ENCODE measurements at regions not wholly inside any gene's neighbourhood (a gene's known extent, or its start where the extent isn't known, plus 50 kb on each side); places are given as distances from the start of the nearest gene placed in this dataset.

- no peak for DNase-seq
Measured at GRCh38 chr18:28650860-28651259, 473.9 kb upstream of the CDH2 start.

- DNase-seq, result no peak
Measured at GRCh38 chr18:28647961-28648360, 471.0 kb upstream of the CDH2 start.

- no peak for DNase-seq
Measured at GRCh38 chr18:28637897-28638296, 461.0 kb upstream of the CDH2 start.

- no peak for DNase-seq
Measured at GRCh38 chr18:28635530-28635929, 458.6 kb upstream of the CDH2 start.

GRCh38 chr18:28626756-28627155 is 449.8 kb upstream of the CDH2 start:
- no peak for DNase-seq

GRCh38 chr18:28607991-28608390 is 431.1 kb upstream of the CDH2 start:
- no peak for DNase-seq

- DNase-seq, result no peak
Measured at GRCh38 chr18:28606686-28607085, 429.8 kb upstream of the CDH2 start.

GRCh38 chr18:28602391-28602790 is 425.5 kb upstream of the CDH2 start:
- DNase-seq, result no peak

GRCh38 chr18:28594034-28594433 is 417.1 kb upstream of the CDH2 start:
- DNase-seq, result no peak

GRCh38 chr18:28588884-28589549 is 412.1 kb upstream of the CDH2 start:
- DNase-seq, result no peak

- DNase-seq, result no peak
Measured at GRCh38 chr18:28584731-28585130, 407.8 kb upstream of the CDH2 start.

GRCh38 chr18:28582724-28583123 is 405.8 kb upstream of the CDH2 start:
- DNase-seq, result no peak

- DNase-seq, result peak; percentile 24
Measured at GRCh38 chr18:28581521-28582071, 404.7 kb upstream of the CDH2 start.

- no peak for DNase-seq
Measured at GRCh38 chr18:28576941-28577340, 400.0 kb upstream of the CDH2 start.

- DNase-seq, result no peak
Measured at GRCh38 chr18:28575123-28575522, 398.2 kb upstream of the CDH2 start.

GRCh38 chr18:28574175-28574574 is 397.2 kb upstream of the CDH2 start:
- DNase-seq, result no peak

- no peak for DNase-seq
Measured at GRCh38 chr18:28571929-28572328, 395.0 kb upstream of the CDH2 start.

- DNase-seq, result no peak
Measured at GRCh38 chr18:28560331-28560730, 383.4 kb upstream of the CDH2 start.

GRCh38 chr18:28559511-28559910 is 382.6 kb upstream of the CDH2 start:
- DNase-seq, result no peak

- no peak for DNase-seq
Measured at GRCh38 chr18:28541934-28542333, 365.0 kb upstream of the CDH2 start.

- DNase-seq, result no peak
Measured at GRCh38 chr18:28541276-28541930, 364.5 kb upstream of the CDH2 start.

- no peak for DNase-seq
Measured at GRCh38 chr18:28529644-28530043, 352.7 kb upstream of the CDH2 start.

GRCh38 chr18:28526196-28526595 is 349.3 kb upstream of the CDH2 start:
- no peak for DNase-seq

- DNase-seq, result no peak
Measured at GRCh38 chr18:28523758-28524475, 347.0 kb upstream of the CDH2 start.
